CD4-positive, alpha-beta T cell treated with Interleukin-21 for 1 hour (primary cell): ENCODE measurements at regions not wholly inside any gene's neighbourhood (a gene's known extent, or its start where the extent isn't known, plus 50 kb on each side); places are given as distances from the start of the nearest gene placed in this dataset.

ENCODE experiments used
- DNase-seq: peaks from one replicate; pipeline ENCODE4 v3.0.0-alpha.2; 2020

- DNase-seq, result no peak
Observed at GRCh38 chr1:208298593-208299269, 54.5 kb upstream of the PLXNA2 start.

- DNase-seq, result no peak
Observed at GRCh38 chr1:208300084-208300770, 56.0 kb upstream of the PLXNA2 start.

GRCh38 chr1:208302699-208303238 is 58.6 kb upstream of the PLXNA2 start:
- DNase-seq, result no peak

GRCh38 chr1:208303743-208304712 is 59.8 kb upstream of the PLXNA2 start:
- no peak for DNase-seq

GRCh38 chr1:208308221-208308620 is 64.0 kb upstream of the PLXNA2 start:
- DNase-seq, result no peak

- no peak for DNase-seq
Observed at GRCh38 chr1:208309771-208310170, 65.6 kb upstream of the PLXNA2 start.

GRCh38 chr1:208312706-208313105 is 68.5 kb upstream of the PLXNA2 start:
- no peak for DNase-seq

- DNase-seq, result no peak
Observed at GRCh38 chr1:208314431-208314830, 70.2 kb upstream of the PLXNA2 start.

GRCh38 chr1:208318150-208318734 is 74.1 kb upstream of the PLXNA2 start:
- DNase-seq, result no peak

GRCh38 chr1:208324005-208324404 is 79.8 kb upstream of the PLXNA2 start:
- DNase-seq, result no peak

GRCh38 chr1:208326033-208326432 is 81.8 kb upstream of the PLXNA2 start:
- no peak for DNase-seq

GRCh38 chr1:208329300-208329699 is 85.1 kb upstream of the PLXNA2 start:
- DNase-seq, result no peak

- DNase-seq, result no peak
Observed at GRCh38 chr1:208332036-208332773, 88.0 kb upstream of the PLXNA2 start.

- DNase-seq, result no peak
Observed at GRCh38 chr1:208332774-208333126, 88.6 kb upstream of the PLXNA2 start.

- DNase-seq, result no peak
Observed at GRCh38 chr1:208333676-208334075, 89.5 kb upstream of the PLXNA2 start.

GRCh38 chr1:208335371-208336136 is 91.4 kb upstream of the PLXNA2 start:
- no peak for DNase-seq

- no peak for DNase-seq
Observed at GRCh38 chr1:208336137-208336518, 91.9 kb upstream of the PLXNA2 start.

GRCh38 chr1:208339911-208340310 is 95.7 kb upstream of the PLXNA2 start:
- no peak for DNase-seq

- no peak for DNase-seq
Observed at GRCh38 chr1:208343226-208343625, 99.0 kb upstream of the PLXNA2 start.

- no peak for DNase-seq
Observed at GRCh38 chr1:208344202-208344857, 100.1 kb upstream of the PLXNA2 start.

GRCh38 chr1:208347191-208347590 is 103.0 kb upstream of the PLXNA2 start:
- DNase-seq, result no peak
